NCI-H748 (cell line): ENCODE measurements at regions not wholly inside any gene's neighbourhood (a gene's known extent, or its start where the extent isn't known, plus 50 kb on each side); places are given as distances from the start of the nearest gene placed in this dataset.

Experiments
- DNase-seq: peaks from one replicate; lab custom pipeline; 2025; ENCODE audit not compliant: unreplicated experiment; lab: John Stamatoyannopoulos, UW

GRCh38 chr11:128048121-128048520, 539.2 kb downstream of the ETS1 start:
- DNase-seq: no peak

- no peak for DNase-seq
These were observed 540.3 kb downstream of the ETS1 start for GRCh38 chr11:128047026-128047425.

- no peak for DNase-seq
These were observed 541.1 kb downstream of the ETS1 start for GRCh38 chr11:128046213-128046612.

- no peak for DNase-seq
These were observed 542.1 kb downstream of the ETS1 start for GRCh38 chr11:128045094-128045725.

- peak; percentile 4 for DNase-seq
These were observed 545.0 kb downstream of the ETS1 start for GRCh38 chr11:128042290-128042751.

- no peak for DNase-seq
These were observed 546.8 kb downstream of the ETS1 start for GRCh38 chr11:128040603-128041002.

- DNase-seq: peak; percentile 9
These were observed 548.0 kb downstream of the ETS1 start for GRCh38 chr11:128039140-128040021.

- DNase-seq: no peak
These were observed 550.7 kb downstream of the ETS1 start for GRCh38 chr11:128036556-128037093.

GRCh38 chr11:128036006-128036405, 551.4 kb downstream of the ETS1 start:
- no peak for DNase-seq

GRCh38 chr11:128031538-128032134, 555.7 kb downstream of the ETS1 start:
- peak; percentile 71 for DNase-seq

GRCh38 chr11:128029219-128029722, 558.1 kb downstream of the ETS1 start:
- DNase-seq: no peak

GRCh38 chr11:128026596-128026995, 560.8 kb downstream of the ETS1 start:
- no peak for DNase-seq

- DNase-seq: no peak
These were observed 564.6 kb downstream of the ETS1 start for GRCh38 chr11:128022761-128023160.

GRCh38 chr11:128022007-128022368, 565.4 kb downstream of the ETS1 start:
- DNase-seq: no peak

- DNase-seq: peak; percentile 47
These were observed 565.9 kb downstream of the ETS1 start for GRCh38 chr11:128021349-128022006.

GRCh38 chr11:128018692-128019091, 568.7 kb downstream of the ETS1 start:
- DNase-seq: no peak

- DNase-seq: no peak
These were observed 581.8 kb downstream of the ETS1 start for GRCh38 chr11:128005562-128005961.

- DNase-seq: no peak
These were observed 588.9 kb downstream of the ETS1 start for GRCh38 chr11:127998421-127998820.

GRCh38 chr11:127997594-127997993, 589.8 kb downstream of the ETS1 start:
- no peak for DNase-seq

- no peak for DNase-seq
These were observed 590.5 kb downstream of the ETS1 start for GRCh38 chr11:127996825-127997224.

- no peak for DNase-seq
These were observed 591.4 kb downstream of the ETS1 start for GRCh38 chr11:127995921-127996320.
